NCI-H69 (cell line): ENCODE measurements at regions not wholly inside any gene's neighbourhood (a gene's known extent, or its start where the extent isn't known, plus 50 kb on each side); places are given as distances from the start of the nearest gene placed in this dataset.
A peak's percentile ranks its signal among the peaks of the same experiment; 100 is the strongest.

Source experiments
- DNase-seq: peaks from one replicate; lab custom pipeline; 2025; lab: John Stamatoyannopoulos, UW

DNA sequence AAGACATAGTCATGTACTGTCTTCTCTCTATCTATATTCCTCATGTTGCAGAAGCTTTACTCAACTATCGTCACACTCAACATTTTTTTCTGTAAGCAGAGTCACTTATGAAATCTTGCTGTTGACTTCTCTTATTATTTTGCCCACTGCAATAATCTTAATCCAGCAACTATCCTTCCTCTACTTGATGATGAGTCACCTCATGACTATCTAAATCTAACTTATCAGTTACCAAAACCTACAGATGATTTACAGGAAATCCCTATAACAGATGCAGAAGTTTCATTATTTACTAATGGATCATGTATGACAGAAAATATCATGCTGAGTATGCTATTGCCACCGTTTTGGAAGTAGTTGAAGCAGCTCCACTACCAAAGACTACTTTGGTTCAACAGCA is 378.9 kb downstream of the DUSP10 start:
- DNase-seq = no peak

DNA sequence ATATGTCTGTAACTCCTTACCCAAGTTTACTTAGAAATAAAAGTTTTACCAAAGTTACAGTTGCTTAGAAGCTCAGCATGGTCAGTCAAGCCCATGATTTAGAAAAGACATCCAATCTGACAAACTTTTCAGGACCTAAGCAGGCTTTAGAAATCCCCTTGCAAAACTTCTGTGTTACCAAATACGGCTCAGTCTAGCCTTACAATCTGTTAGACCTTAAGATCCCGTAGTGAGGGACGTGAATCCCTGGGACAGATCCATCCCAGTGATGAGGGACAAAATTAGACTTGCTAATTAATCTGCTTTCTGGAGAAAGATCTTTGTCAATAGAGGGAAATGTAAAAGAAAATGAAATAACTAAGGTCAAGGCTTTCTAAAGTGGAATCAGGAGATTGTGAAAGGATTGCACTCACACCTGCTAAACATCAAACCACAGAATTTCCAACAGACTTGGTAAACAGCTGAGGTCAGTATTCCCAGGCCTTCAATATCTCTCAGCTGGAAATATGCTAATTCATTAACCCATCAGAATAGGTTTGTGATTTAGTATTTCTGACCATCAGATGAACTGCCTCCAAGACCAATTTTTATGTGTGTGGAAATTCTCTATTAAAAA is 375.3 kb downstream of the DUSP10 start:
- DNase-seq = no peak

DNA sequence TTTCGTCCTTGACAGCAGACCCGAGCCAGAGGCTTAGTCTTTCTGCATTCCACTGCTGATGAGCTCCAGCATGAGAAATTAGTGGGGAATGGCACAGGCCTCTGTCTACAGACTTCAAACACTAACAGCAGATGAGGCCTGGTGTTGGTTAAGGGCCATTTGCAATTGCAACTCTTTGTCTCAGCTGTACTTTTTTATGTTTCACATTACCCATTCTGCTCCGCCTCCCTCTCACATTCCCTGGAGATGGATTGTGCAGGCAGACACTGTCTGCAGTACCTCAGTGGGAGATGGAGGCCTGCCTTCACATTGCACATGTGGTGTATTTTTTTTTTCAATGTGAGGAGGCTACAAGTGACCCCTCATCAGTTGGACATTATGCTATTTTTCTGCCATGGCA is 370.2 kb downstream of the DUSP10 start:
- DNase-seq = peak; percentile 25

DNA sequence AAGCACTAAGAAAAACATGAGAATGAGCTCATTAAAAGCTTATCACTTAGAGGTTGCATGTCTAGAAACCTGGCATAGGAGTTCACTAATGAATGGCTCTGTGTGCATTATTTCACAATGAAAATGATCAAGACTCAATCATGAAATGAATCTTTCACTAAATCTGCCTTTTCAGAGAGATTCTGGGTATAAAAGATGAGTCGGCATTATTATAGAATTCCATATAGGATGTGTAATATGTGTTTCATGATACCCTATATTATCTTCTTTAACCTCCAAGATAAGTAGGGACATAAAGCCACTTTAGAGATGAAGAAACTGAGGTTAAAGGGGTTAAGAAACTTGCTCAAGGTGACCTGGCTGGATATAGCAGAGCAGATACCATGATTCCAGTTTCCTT is 368.1 kb downstream of the DUSP10 start:
- DNase-seq = no peak

DNA sequence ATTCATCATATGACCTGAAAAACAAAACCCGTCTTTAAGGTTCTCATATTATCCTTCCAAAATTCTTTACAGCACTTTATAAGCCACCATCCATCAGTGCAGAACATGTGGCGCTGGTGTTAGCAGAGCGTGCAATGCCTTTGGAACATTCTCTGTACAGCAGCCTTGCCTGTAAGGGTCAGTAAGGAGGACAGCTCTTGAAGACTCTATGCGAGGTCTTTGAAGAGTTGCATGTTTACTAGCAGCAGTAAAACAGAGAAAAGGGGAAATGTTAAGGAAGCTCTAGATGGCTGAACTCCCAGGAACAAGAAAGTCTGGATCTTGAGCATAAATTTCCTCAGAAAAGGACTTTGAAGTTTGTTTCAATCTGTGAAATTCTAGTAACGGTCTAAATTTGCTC is 365.6 kb downstream of the DUSP10 start:
- no peak for DNase-seq

DNA sequence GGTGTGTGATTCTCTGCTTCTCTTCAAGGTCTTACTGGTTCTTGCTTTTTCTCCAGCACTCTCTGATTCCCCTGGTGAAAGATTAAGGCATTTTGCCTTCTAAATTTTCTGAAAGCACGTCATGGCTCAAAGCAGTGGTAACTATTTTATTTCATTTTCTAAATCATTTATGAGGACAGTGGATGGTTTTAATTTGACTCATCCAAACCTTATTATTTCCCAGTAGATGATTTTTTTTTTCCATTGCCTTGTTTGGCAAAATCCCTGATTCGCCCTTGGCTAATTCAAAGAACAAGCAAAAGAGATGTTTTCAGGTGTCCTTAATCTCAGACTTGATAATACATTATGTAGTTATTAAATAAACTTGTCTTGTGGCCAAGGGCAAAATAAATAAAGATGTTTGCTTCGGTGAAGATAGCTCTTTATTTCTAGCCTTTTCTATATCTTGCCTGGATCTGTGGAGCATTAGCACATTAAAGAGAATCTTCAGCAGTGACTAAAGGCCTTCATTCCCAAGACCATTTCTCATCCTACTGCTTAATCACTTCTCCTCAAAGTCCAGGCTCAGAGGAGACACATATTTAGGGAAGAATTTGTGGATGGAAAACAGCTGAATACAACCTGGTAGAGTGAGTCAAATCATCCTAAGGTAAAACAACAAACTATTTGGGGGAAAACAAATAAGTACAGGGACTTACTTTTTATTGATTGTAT is 359.8 kb downstream of the DUSP10 start:
- no peak for DNase-seq

DNA sequence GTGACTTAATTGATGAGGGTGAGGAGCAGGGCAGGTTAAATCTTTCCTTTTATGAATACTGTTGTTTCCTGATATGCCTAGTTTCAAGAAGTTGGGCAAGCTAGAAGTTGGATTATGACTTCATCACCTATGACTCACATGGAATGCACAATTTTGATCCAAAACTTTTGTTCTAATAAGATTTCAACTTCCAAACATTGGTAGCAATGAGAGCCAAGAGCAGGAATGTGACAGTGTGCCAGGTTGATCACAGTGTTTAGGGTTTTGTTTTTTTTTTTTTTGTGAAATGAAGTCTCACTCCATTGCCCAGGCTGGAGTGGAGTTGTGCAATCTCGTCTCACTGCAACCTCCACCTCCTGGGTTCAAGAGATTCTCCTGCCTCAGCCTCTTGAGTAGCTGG is 349.4 kb downstream of the DUSP10 start:
- DNase-seq = no peak

DNA sequence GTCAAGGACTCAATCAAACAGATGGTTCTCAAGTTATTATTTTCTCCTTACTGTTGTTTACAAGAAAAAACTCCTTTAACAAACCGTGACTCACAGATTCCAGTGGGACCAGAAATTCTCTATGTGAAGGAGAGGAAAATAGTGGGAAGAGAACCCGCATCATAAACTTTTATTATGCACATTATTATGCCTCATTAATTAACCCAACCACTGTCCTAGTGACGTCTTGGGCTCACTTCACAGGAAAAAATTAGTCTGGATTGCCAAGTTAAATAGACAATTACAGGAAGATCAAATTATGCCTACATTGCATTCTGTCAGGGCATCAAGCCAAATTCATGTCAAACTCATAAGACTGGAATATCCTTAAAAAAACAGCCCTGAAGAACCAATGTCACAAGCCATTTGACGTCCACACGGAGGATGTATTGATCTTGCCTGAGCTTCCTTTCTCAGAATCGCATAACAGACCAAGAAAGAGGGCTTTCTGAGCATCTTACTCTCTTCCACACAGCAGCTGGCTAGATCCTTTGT is 347.8 kb downstream of the DUSP10 start:
- peak; percentile 96 for DNase-seq

DNA sequence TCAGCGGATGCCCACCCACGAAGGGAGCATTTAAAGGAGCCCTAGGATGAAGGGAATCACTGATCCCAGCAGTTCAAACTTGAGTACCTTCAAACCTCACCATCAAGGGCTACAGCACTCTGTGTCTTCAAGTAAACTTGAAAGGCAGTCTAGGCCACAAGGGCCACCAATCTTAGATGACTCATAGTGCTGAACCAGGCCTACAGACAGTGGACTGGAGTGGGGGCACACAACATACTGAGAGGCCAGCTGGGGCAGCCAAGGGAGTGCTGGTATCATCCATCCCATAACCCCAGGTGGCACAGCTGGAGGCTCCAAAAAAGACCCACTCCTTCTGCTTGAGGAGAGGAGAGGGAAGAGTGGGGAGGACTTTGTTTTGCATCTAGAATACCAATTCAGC is 345.4 kb downstream of the DUSP10 start:
- no peak for DNase-seq

DNA sequence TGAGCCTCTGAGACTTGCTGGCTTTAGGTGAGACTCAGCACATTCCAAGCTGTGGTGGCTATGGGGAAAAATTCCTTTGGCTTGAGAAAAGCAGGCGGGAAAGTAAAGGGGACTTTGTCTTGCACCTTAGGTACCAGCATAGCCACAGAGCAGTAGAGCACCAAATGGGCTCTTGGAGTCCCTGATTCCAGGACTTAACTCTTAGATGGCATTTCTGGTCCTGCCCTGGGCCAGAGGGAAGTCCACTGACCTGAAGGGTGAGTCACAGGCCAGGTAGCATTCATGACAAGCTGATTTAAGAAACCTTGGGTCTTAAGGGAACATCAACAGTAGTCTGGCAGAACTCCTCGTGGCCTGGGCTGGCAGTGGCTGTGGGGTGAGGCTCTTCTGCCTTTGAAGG is 344.7 kb downstream of the DUSP10 start:
- no peak for DNase-seq

DNA sequence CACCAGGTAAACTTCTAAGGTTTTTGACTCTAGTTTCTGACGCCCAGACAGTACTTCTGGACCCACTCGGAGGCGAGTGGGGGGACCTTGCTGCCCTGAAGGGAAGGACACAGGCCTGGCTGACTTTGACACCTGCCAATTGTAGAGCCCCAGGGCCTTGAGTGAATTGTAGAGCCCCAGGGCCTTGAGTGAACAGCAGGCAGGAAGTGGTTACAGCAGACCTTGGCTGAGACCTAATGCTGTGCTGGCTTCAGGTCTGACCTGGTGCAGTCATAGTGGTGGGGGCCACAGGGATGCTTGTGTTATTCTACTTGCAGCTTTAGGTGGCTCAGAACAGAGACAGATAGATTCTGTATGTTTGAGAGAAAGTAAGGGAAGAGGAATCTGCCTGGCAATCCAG is 344.3 kb downstream of the DUSP10 start:
- DNase-seq = no peak

DNA sequence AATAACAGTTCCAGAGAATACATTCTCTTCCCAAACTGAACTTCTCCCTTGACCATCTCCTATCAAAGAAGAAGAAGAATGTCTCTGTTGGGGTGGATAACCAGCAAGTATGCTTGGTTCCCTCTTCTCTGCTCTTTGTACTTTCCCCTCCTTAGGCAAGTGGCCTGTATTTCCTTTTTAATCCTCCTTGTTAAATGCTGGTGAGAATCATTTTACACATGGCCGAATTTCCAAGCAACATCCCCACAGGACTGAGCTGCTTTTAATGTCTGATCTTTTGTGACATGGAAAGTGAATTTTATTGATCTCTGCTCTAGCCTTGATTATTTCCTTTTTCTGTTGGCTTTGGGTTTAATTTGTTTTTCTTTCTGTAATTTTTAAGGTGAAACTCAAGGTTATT is 336.7 kb downstream of the DUSP10 start:
- DNase-seq = no peak

DNA sequence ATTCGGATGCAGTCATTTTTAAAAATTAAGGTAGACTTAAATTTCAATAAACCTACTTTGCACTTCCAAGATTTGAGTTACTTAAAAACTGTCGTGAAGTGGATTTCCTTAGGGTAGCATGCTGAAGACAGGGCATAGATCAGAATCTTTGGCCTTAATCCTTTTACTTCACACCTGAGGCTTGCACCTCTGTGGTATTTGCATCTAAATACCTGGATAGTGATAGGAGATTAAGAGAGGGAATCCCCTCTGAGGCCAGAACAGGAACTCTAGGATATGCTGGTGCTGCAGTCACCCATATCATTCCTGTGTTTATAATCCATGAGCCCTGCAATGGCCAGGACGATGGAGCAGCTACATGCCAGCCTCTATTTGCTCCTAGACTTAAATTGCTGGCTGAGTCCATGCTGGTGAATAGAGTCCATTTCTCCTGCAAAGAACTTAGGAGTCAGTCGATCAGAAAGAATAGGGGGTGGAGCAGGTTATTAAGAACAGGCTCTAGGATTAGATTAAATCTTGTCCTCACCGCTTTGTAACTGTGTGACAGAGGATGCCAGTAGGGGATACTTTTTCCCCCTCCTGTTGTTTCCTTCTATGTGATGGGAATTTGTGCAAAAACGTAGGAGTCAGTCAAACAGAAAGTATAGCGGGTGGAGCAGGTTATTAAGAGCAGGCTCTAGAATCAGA is 333.6 kb downstream of the DUSP10 start:
- no peak for DNase-seq

DNA sequence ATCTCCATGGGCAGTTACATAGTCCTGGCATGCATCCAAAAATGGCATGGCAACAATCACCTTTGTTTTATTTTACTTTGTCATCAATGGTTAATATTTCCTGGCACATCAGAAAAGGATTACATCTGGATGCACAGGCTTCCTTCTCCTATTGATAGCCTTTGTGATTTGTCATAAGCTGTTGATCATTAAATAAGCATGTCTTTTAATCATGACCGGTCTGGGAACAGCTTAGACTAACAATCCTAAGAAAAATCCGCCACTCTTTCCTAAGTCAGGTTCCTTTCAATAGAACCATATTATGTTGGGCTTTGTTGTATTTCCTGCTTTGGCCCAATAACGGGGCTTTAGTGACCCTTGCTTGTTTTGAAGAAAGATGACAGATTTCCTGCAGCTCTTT is 330.6 kb downstream of the DUSP10 start:
- no peak for DNase-seq

DNA sequence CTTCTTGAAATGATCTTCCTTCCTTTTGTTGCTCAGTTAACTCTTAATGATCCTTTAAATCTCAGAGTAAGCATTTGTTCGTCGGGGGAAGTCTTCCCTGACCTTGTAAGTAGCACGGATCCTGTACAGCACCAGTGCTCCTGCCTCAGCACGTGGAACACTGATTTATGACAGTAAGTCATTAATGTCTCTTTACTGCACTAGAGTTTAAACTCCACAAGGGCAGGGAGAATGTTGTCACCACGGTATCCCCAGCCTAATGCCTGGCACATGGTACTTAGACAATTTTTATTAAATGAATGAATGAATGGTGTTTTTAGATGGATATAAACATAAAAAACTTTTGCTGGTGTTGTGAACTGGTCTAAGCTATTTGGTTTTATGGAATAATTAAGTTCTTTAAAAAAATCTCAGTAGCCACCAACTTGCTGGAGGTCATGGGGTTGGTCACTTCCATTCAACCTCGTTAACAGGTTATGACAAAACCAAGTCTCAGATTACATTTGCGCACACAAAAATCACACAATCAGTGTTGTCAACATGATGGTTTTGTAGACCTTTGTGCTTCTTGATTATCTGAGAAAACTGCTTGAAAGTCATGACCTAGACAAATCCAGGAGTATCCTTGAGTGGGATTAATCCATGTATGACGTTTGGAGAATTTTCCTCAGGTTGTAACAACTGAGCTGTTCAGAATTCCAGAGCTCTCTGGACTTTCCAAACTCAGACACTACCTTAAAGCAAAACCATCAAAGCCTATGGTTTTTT is 326.9 kb downstream of the DUSP10 start:
- DNase-seq = no peak

DNA sequence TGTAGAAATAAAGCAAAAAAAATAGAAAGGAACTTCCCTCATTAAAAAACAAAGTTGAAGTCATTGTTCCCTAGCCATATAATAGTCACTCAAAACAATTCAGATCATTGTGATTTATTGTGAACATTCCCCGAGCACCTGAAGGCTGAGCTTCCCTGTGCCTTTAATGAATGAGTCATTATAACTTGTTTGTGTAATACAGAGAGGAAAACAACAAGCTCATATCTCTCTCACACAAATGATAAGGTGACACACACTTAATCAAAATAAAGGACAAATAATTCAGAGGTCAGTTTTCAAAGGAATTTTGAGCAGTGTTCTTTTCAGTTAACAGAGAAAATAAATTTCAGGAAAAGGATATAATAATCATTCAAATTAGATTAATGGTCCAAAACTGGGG is 326.2 kb downstream of the DUSP10 start:
- DNase-seq = no peak

DNA sequence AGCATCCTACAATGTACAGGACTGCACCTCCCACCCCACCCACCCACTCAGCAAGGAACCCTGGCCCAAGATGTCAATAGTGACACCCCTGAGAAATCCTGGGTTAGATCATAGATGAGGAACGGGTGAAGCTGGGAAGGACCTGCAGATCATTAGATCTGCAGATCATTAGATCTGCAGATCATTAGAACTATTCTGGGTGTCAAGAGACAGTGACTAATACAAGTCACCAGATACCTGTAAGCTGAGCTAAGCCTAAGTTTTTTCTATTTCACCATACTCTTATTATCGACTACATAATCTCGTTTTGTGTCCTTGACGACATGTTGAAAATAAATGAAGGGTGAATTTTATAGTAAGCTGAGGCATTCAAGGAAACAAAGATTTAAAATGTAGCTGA is 325.7 kb downstream of the DUSP10 start:
- no peak for DNase-seq

DNA sequence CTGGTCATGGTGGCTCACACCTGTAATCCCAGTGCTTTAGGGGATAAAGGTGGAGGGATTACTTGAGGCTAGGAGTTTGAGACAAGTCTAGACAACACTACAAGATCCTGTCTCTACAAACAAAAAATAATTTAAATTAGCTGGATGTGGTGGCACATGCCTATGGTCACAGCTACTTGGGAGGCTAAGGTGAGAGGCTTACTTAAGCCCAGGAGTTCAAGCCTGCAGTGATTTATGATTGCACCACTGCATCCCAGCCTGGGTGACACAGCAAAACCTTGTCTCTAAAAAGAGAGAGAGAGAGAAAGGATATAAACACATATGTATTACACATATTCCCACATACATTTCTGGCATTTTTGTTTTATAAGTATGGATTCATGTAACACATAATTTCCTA is 325.2 kb downstream of the DUSP10 start:
- no peak for DNase-seq

DNA sequence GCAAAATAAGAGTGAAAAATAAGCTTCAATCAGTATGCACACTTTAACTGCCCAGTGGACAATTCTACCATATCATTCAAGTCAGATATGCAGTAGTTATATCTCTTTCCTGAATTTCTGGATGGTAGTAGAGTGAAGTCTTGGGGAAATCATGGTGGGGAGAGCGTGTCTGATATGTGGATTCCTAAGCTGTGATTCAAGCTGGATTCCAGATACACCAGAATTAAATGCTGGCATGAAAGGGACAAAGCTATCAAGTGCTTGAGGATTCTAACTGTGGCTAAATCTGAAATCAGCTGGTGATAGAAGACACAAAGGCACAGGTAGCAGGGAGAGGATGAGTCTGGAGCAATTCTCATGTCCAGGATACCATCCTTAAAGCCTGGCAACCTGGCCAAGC is 323.5 kb downstream of the DUSP10 start:
- no peak for DNase-seq

DNA sequence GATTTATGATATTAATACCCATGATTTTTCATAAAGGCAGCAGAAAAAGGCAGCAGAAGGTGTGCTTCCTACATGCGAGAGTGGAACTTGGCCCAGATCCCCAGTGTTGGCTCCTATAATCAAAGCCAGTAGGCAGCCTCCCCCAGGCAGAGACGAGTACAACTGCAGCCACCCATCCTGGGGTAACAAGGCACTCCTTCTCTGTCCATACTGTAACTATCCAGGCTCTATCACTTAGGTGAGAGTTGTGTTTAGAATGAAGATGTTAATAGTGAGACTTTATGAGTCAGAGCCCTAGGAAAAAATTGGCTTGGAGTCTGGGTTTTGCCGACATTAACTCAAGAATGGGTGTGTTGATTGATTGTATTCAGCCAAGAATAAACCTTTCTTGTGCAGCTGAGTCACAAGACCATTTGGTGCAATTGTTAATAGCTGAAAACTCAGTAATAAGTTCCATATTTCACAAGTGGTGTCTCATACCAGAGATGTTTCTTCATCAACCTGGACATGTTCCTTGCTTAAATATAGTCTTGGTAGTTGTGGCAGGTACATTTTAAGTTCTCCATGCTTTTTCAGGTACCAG is 322.3 kb downstream of the DUSP10 start:
- DNase-seq = peak; percentile 67

DNA sequence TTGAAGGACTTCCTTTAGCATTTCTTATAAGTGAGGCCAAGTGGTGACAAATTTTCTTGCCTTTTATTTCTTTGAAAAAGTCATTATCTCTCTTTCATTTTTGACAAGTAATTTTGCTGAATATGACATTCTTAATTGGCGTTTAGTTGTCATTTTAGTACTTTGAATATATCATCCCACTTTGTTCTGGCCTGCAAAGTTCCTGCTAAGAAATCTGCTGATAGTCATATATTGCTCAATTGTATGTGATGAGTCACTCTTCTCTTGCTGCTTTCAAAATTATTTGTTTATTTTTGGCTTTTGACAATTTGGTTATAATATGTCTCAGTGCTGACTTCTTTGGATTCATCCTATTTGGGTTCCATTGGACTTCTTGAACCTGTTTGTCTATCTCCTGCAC is 312.6 kb downstream of the DUSP10 start:
- no peak for DNase-seq
